GM18870 (cell line): ENCODE measurements at regions not wholly inside any gene's neighbourhood (a gene's known extent, or its start where the extent isn't known, plus 50 kb on each side); places are given as distances from the start of the nearest gene placed in this dataset.
"Not testable (repeated sequence)": the region's sequence is repeated elsewhere in the genome, so short reads cannot be mapped to it uniquely, and the experiment has no call there.

Source experiments
- ATAC-seq: cut with Tn5 transposase; IDR thresholded peaks from one replicate; pipeline ENCODE4 v1.9.1; 2021; ENCODE audit warnings: moderate library complexity; ENCODE audit not compliant: unreplicated experiment

DNA sequence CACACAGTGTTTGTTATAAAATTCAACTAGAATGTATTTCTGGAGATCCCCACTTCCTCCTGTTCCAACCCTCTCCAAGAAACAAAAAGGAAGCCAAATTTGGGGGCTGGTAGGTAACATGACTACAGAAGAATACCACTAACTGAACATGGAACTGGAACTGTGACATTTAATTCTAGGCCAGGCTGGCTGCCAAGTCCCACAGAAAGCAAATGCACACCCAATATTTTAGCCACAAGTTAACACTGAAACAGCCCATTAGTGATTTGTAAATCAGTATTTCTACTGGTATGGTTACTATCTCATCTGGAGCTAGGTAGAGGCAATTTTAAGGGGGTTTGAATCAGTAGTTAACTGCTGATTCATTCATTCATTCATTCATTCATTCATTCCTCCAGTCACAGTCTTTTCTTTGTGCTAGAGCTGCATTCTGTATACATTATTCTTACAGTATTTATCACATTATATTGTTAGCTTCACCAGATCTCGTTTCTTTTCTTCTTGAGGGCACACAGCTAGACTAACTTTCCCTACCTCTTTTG lies 131.7 kb upstream of the GDNF start:
- ATAC-seq = no peak

DNA sequence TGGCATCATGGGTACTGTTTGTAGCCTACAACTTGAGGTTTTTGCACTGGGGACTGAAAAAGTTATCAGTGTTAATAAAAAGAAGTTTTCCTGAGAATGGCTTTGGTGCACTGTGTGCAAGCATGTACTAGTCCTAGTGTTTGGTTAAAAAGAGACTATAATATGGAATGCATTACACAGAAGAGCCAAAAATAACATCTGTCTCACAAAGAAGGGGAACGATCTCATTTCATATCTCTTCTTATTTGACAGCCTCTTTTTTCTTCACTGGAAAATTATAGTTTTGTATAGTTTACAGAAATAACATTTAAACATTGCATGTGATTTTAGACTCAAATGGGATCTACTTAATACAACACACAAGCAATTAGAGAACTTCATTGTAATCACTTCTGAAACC lies 127.0 kb upstream of the GDNF start:
- ATAC-seq = no peak

DNA sequence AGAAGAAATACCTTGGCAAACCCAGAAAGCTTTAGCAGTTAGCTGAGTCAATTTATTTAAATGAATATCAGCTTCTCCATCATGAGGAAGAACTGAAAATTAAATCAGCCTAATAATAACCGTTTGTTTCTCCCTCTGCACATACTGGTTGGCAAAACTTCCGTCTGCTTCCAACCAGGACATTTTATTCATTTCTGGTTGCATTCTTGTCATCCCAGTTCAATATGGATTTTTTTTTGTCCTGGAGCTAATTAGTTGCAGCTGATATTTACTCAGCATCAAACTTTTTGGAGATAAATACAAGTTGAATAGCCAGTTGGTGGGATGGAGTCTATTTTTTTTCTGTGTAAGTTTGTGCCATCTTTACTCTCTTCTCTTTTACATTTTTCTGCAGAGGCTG lies 126.5 kb upstream of the GDNF start:
- ATAC-seq = no peak

DNA sequence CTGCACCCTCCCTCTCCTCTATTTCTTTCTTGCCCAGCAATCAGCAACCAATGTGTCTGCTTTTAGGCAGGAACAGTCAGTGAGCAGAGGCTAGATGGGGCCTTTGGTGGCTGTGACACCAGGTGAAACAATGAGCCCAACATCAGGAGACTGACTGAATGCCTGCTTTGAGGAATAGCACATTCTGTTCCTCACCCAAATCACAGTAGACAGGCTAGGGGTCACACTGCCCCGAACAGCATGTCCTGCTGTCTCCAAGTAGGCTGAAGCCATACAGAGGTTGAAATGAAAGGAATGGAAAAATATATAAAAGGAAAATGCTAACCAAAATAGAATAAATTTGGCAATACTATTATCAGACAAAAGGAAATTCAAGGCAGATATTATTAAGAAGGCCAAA lies 122.5 kb upstream of the GDNF start:
- no peak for ATAC-seq

DNA sequence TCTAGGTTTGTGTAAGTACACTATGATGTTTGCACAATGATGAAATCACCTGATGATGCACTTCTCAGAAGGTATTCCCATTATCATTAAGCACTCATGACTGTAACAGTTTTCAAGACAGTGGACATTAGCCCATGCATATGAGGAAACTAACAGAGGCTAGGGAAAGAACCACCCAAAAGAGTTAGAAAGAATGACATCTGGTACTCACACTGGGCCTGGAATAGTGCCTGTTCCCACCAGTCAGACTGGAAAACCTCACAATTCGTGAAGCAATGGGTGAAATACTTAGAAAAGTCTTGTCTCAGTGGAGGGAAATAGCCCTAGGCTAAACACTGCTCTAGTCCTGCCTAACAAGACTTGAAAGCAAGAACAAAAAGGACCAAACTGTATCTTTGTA lies 117.4 kb upstream of the GDNF start:
- no peak for ATAC-seq

DNA sequence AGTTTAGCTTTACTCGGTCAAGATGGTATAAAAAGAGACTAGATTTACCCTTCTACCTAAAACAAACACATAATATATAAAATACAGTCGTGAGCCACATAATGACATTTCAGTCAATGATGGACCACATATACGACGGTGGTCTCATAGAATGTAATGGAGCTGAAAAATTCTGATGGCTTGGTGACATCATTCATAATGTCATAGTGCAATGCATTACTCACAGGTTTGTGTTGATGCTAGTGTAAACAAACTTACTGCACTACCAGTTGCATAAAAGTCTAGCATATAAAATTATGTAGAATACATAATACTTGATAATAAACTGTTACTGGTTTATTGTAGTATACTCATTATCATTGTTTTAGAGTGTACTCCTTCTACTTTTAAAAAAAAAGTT lies 115.9 kb upstream of the GDNF start:
- no peak for ATAC-seq

DNA sequence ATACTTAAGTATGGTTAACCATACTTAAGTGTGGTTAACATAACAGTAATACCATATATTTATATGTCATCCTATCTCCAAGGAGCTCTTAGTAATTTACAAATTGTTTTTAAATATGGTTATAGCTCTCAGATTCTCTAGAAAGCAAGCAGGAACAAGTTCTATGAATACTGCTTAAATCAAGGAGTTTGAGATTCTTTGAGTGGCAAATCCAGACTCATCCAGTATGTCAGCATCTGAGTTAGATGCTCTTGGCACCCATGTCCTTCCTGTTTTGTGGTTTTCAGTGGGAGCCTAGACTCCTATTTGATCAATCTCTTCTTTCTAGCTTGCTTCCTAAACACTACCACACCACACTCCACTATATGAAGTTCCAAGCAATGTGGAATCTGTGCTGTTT lies 114.7 kb upstream of the GDNF start:
- no peak for ATAC-seq

DNA sequence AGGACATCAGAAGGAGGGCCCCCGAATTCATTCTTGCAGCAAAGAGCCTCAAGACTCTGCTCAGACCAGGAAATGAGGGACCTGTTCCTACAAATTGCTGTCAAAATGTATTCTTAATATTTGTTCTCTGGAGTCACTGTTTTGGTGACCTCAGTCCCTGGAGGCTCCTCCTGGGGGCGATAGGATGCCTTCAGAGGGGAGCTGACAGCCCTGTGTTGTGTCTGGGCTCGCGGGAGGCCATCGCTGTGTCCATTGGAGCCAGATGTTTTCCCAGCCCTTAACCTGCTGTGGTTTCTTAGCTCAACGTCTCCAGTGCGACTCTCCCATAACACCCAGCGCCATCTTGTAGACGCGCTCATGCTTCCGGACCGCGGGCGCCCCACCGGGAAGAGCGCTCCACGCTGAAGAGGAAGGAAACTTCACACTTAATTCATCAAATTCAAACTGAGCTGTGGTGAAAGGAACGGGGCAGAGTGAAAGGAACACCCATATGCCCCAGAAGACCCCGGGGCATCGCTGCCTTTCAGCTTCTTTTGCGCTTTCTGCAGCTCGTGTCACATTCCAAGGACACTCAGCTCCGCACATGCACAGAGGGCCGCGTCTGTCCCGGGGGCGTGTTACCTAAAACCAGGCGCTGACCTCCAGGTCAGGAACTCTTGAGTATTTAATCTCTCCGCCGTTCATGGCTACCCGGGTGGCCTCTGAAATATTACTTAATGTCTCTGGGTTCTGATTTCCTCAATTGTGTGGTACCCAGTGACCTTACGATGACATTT lies 112.3 kb upstream of the GDNF start:
- ATAC-seq = no peak

DNA sequence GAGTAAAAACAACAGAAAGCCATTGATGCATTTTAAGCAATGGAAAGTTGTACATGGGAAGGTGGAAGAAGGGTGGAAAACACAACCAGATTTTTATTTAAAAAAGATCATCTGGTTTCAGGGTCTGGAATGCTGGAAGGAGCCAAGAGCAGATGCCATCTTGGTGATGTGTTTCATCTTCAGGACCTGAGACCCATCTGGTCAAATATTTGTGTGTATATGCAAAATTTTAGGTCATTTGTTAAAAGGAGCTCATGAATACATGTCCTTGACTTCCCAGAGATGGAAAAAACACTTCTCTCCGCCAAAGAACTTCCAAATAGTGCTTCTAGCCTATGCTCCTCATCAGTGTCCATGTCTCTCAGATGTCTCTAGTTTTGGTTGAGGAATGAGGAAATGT lies 110.6 kb upstream of the GDNF start:
- no peak for ATAC-seq

DNA sequence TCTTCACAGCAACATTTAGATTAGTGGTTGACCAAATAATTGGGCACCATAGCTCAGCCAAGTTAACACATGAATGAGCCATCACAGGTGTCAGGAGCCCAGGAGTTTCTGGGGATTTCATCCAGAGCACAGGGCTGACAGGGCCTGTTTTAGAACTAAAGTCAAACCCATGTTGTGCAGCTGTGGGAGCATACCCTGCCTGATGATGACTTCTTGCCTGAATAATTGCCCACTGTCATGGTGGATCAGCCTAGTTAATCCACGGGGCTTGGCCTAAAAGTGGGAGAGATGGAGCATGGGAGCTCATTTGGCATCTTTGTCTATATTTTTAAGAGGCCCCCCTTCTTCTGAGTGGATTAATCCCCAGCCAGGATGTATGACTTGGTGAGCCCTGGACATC lies 105.6 kb upstream of the GDNF start:
- no peak for ATAC-seq

DNA sequence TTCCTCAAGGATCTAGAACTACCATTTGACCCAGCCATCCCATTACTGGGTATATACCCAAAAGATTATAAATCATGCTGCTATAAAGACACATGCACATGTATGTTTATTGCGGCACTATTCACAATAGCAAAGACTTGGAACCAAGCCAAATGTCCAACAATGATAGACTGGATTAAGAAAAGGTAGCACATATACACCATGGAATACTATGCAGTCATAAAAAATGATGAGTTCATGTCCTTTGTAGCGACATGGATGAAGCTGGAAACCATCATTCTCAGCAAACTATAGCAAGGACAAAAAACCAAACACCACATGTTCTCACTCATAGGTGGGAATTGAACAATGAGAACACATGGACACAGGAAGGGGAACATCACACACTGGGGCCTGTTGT lies 103.3 kb upstream of the GDNF start:
- not testable (repeated sequence) for ATAC-seq

DNA sequence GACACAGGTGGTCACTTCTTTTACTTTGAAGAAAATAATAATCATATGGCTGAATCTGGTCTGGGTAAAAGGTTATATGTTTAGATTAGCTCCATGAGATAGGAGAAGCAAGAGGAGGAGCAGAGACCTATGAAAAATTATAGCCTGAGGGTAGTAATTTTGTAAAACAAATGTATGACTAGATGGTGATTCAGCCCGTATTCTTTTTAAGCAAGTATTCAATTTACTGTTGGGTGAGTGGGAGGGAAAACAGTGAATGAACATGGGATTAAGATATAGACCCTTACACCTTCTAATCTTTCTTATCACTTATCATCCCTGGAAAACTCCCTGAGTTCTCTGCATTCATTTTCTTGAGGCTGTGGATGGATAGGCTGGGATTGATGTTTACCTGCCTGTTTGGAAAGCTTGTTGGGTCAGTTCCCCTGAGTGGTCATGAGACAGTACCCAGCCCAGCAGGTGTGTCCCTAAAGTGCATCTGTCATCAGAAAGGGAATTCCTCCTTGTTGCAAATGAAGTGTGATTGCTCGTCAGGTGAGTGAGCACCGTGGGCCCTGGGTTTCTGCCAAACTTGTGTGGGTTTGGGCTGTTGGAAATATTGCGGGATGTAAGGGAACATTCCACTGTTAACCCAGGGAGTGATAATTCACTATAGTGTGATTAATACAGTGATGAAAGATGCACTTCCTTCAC lies 101.2 kb upstream of the GDNF start:
- no peak for ATAC-seq

DNA sequence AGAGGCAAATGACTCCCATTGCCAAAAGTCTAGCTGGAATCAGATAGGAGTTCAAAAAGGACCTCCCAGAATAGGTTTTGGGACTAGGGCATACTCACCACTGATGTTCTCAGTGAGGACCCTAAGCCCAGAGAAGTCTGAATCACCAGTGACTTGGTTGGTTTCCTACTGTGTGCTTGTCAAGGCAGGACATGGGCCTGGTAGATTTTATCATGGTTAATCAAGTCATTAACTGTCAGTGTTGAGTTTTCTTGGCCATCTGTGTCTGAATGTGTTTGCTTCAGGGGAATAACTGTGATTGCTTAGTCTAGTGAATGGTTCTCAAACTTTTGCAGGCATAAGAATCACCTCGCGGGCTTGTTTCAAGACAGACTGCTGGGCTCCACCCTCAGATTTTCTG lies 99.0 kb upstream of the GDNF start:
- no peak for ATAC-seq

DNA sequence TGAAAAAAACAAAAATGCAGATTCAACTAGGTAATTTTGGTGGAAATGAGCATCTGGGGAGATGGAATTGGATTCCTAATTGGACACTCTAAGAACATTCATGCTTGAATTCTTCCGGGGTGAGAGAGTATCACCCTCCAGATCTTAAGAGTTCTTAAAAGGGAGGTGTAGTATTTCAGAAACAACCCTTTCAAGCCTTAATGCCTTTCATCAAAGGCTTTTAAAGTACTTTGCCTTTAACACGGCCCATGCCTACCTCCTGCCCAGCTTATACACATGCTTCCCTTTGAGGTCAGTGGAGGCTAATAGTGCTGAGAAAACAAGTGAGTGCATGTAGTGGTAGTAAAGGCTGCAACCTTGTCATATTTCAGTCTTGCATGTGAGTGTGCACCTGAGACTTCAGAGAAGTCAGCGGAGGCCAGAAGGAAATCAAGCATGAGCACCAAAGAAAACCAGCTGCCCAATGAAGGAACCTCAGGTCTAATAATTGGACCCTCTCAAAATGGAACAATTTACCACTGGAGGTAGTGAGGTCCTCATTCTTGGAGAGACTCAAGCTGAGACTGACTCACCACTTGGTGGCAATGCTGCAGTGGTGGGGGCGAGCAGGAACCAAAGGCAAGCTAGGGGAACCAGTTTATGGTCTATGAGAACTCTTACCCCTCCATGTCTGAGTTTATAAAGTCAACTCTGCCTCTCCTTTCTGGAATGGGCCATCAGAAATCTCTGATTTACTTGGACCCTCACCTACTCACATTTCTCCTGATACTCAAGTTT lies 98.4 kb upstream of the GDNF start:
- no peak for ATAC-seq

DNA sequence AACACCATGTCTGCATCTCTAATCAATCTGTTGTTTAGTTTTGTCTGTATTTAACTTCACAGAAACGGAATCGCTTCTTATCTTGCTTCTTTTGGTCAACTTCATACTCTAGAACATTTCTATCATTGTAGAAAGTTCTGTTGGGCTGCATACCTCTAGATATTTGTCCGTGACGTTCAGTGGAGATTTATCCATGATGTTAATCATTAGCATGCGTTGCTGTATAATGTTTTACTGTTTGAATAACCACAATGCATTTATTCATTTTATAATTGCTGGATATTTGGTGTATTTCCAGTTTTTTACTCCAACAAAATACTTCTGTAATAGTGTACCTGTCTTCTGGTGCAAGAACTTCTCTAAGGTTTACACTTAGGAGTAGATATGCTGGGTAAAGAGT lies 96.2 kb upstream of the GDNF start:
- ATAC-seq = no peak

DNA sequence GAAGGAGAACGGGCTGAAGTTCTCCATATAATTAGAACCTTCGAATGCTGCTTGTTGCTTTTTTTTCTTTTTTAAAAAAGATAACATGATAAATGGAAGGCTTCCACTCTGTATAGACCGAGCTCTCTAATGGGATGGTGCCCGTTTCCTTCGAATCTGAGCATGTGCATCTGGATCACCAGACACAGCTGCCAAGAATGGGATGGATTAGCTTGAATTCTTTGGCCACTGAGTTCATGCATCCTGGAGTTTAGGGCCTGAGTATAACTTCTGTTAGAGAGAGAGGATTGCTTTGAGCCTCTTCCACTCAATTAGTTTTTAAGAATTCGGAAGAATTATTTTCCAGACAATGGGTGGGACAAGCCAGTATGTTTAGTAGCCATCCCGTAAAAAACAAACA lies 93.7 kb upstream of the GDNF start:
- ATAC-seq = no peak

DNA sequence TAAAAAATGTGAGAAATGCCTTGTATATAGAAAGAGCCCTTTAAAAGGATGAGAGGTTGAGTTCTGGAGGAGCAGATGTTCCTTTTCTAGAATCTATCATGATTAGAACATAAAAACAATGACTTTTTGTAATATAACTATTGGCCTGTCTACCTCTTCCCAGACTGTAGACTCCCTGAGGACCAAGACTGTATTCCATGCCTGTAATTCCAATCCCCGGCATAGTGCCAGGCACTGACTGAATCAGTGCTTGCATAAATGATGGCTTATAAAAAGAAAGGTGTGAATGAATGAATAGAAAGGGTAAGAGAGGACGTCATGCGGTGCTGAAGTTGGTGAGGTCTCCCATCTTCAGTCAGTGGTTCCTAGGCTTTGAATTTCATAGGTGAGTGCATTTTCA lies 92.6 kb upstream of the GDNF start:
- no peak for ATAC-seq

DNA sequence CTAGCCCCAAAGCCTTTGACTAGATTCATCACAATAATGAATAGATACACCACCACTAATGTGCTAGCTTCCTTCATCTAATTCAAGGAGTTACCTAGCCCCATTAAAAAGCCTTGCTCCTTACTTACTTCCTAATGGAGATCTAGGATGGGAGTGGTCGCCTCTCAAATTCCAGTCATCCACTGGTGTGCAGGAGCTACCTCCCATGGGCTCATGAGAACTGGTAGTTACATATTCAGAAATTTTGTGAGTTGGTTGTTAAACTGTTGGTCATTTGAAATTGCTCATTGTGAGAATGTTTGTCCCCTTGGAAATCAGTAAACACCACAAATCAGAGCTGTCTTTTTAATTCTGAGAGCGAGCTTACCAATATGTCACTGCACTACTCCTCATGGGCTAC lies 91.7 kb upstream of the GDNF start:
- no peak for ATAC-seq

DNA sequence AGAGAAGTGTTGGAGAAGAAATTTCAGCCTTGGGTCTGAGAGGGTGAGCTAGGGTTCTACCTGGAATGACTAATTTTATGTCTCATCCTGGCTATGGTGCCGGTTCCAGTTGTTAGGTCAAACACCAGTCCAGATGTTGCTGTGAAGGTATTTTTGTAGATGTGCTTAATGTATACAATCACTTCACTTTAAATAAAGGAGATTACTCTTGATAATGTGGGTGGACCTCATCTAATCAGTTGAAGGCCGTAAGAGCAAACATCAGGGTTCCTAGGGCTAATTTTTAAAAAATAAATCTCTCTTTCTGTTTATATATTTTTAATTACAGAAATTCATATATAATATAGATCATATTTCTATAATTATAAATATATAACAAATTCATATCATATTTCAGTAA lies 90.5 kb upstream of the GDNF start:
- no peak for ATAC-seq

DNA sequence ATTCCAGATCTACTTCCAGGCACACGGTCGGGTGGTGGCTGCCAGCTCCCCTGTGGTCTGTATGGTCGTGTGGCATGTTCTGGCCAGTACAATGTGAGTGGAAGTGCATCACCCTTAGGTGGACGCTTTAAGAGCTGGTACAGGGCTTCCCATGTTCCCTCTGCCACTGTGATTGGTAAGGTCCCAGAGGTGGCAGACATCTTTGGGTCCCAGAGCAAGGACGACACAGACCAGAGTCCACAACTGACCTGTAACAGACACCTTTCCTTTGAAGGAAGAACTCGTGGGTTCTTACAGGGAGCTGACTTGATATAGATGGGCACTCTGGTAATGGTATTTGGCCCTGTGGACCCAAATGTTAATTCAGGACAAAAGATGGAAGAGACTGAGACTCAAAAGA lies 90.0 kb upstream of the GDNF start:
- no peak for ATAC-seq

DNA sequence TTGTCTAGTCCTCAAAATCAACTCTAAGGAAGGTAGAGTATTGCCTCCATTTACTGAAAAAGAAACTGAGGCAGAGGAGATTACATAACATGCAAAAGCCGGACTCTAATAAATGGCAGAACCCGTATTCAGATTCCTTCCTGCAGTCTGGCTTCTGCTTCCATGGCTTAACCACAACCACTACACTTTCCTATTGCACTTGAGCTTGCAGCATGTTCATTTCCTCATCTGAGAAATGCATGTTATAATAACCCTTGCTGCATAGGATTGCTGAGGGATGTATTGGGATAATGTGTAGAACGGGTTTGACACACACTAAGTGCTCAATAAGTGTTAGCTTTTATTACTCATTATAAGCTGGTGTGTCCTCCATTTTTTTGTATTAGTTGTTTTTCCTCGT lies 87.9 kb upstream of the GDNF start:
- not testable (repeated sequence) for ATAC-seq

DNA sequence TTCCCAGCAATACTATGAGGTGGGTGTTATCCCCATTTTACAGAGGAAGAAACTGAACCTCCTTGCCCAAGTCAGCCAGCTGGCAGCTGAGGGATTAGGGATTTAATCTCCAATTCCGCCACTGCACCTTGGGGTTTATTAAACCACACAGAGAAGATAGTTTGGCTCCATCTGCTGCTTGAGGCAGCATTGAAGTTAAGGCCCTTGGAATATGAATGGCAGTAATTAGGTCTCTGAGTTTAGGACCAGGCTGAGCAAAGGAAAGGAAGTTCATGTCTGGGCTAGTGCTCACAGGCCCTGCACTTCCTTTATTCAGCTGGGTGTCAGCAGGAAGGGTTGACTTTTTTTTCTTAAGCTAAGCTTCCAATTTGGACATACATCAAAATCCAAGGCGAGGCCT lies 86.9 kb upstream of the GDNF start:
- ATAC-seq = no peak
